Activated CD4-positive, alpha-beta T cell treated with anti-CD3 and anti-CD28 coated beads, Interleukin-2, Interleukin-4, amounts not matched to agents 100 ng/mL and 50 ng/mL, durations not matched to agents 16 hours and 8 hours (primary cell): ENCODE measurements at regions not wholly inside any gene's neighbourhood (a gene's known extent, or its start where the extent isn't known, plus 50 kb on each side); places are given as distances from the start of the nearest gene placed in this dataset.
"Not testable (repeated sequence)": the region's sequence is repeated elsewhere in the genome, so short reads cannot be mapped to it uniquely, and the experiment has no call there.

ENCODE experiments used
- DNase-seq: peaks from one replicate; pipeline ENCODE4 v3.0.0-alpha.2; 2020; ENCODE audit warnings: low spot score

GRCh38 chr5:138702166-138703077, 50.8 kb upstream of the CTNNA1 start:
- DNase-seq, result no peak

- no peak for DNase-seq
These were observed 51.5 kb upstream of the CTNNA1 start for GRCh38 chr5:138701678-138702077.

GRCh38 chr5:138700581-138701362, 52.5 kb upstream of the CTNNA1 start:
- no peak for DNase-seq

- DNase-seq, result no peak
These were observed 53.7 kb upstream of the CTNNA1 start for GRCh38 chr5:138699482-138699881.

- no peak for DNase-seq
These were observed 54.5 kb upstream of the CTNNA1 start for GRCh38 chr5:138698713-138699112.

- DNase-seq, result no peak
These were observed 55.4 kb upstream of the CTNNA1 start for GRCh38 chr5:138697720-138698360.

GRCh38 chr5:138696501-138696900, 56.7 kb upstream of the CTNNA1 start:
- no peak for DNase-seq

- no peak for DNase-seq
These were observed 57.4 kb upstream of the CTNNA1 start for GRCh38 chr5:138695781-138696180.

- DNase-seq, result no peak
These were observed 59.1 kb upstream of the CTNNA1 start for GRCh38 chr5:138694146-138694545.

- DNase-seq, result no peak
These were observed 60.9 kb upstream of the CTNNA1 start for GRCh38 chr5:138692370-138692769.

- DNase-seq, result no peak
These were observed 66.6 kb upstream of the CTNNA1 start for GRCh38 chr5:138686668-138687067.

- DNase-seq, result no peak
These were observed 68.0 kb upstream of the CTNNA1 start for GRCh38 chr5:138685193-138685745.

GRCh38 chr5:138682462-138682861, 70.8 kb upstream of the CTNNA1 start:
- DNase-seq, result not testable (repeated sequence)

- DNase-seq, result not testable (repeated sequence)
These were observed 74.4 kb upstream of the CTNNA1 start for GRCh38 chr5:138678826-138679225.

GRCh38 chr5:138677782-138678181, 75.4 kb upstream of the CTNNA1 start:
- DNase-seq, result no peak

GRCh38 chr5:138676556-138677193, 76.5 kb upstream of the CTNNA1 start:
- DNase-seq, result no peak

GRCh38 chr5:138676002-138676401, 77.2 kb upstream of the CTNNA1 start:
- no peak for DNase-seq

- peak; percentile 27 for DNase-seq
These were observed 84.5 kb upstream of the CTNNA1 start for GRCh38 chr5:138668451-138669380.

GRCh38 chr5:138667782-138668331, 85.4 kb upstream of the CTNNA1 start:
- not testable (repeated sequence) for DNase-seq

GRCh38 chr5:138666226-138666742, 86.9 kb upstream of the CTNNA1 start:
- no peak for DNase-seq
